ENCODE measurements at regions not wholly inside any gene's neighbourhood (a gene's known extent, or its start where the extent isn't known, plus 50 kb on each side); places are given as distances from the start of the nearest gene placed in this dataset.

DNA sequence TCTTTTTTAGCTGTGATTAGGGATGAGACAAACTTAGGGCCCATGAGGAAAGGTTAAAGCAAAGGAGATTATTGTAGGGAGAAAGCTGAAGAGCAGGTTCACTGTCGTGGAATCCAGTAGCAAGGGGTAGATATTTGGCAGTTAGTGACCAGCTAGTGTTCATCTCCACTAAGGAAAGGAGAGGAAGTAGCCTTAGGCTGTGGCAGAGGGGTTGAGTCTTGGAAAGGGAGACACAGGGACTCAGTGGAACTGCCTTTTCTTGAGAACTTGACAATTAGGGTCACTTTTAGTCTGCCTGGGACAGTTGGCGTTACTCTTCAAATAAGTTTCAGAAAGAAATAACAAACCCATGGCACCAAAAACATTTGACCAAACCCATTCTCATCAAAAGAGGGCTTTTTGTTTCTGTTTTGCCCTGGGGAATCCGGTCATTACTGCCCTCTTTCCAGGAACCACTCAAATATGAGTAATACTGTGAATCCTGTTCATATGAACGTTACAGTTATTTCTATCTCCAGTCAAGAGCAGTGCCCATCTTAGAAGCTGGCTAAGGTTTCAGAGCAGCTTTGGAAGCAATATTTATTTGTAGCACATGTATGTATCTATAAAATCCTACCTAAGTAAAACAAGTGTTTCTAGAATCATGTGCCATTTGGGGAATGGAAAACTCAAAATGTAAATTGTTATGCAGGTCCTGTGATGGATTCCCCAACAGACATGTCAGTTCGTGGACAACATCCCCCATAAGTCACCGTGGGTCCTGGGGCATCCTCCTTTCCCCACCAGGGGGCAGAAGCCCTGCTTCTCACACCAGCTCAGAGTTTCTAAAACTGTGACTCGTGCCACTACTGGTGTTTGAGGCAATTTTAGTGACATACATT is 77.3 kb upstream of the PHLPP1 start:
- no TSS peak for BruUV-seq (replicated peaks)
- peaks cover 14% of the 10 kb centered on the region for H3K4me1 Mint-ChIP-seq (ENCODE audit: low read depth, unreplicated experiment)
- TF ChIP-seq CTCF (IDR thresholded peaks at IDR 0.05; ENCODE audit: insufficient read depth in 1 of 2, low read depth in 1 of 2, low read length in 1 of 2, severe bottlenecking in 1 of 2, unreplicated experiment in 1 of 2) = peak in 1 of 2 experiments; percentile 19
- ChIA-PET CTCF (no interaction called here), POLR2A (no interaction called here)
- Histone ChIP-seq H3K4me1 (peaks cover 26% of the 10 kb centered on the region), H3K9me3 (no peaks in the 10 kb centered on the region), H3K27me3 (replicated peaks; ENCODE audit: control insufficient read depth, insufficient read depth, low read length) (no peaks in the 10 kb centered on the region), H3K4me3 (ENCODE audit: low read depth, low read length) (no peak overlapping the region), H3K36me3 (ENCODE audit: control insufficient read depth, insufficient read depth, low read length) (no peaks in the 10 kb centered on the region)
- H3K36me3 Mint-ChIP-seq (ENCODE audit: insufficient read depth, unreplicated experiment) = no peaks in the 10 kb centered on the region
- intact Hi-C loops (cut with micrococcal nuclease; ENCODE audit: unreplicated experiment) = no loop called here
- peak in 1 of 2 experiments; percentile 14 for DNase-seq
- H3K4me3 Mint-ChIP-seq (ENCODE audit: unreplicated experiment) = no peak overlapping the region
- H3K27ac Mint-ChIP-seq (ENCODE audit: unreplicated experiment) = no peak overlapping the region
- no peaks in the 10 kb centered on the region for H3K9me3 Mint-ChIP-seq (ENCODE audit: unreplicated experiment)
- no peaks in the 10 kb centered on the region for H3K27me3 Mint-ChIP-seq (ENCODE audit: insufficient read depth, unreplicated experiment)

DNA sequence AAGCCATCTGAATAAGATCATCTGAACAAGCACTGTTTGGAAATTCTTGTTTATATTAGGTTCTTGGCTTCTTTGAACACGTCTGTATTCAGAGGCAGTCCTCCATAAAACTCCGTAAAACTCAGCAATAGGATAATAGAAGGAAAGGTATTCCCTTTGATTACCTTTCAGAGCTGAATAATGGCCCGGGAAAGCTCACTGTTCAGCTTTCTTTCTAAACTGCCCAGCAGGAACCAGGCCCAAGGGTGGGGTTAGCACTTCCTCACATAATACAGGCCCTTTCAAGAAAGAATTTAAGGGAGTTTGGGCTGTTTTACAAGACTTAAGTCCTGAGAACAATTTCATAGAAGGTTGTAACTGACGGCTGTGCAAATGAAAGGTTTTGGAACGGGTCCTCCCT is 72.2 kb upstream of the PHLPP1 start:
- no peak overlapping the region for H3K27ac Mint-ChIP-seq (ENCODE audit: unreplicated experiment)
- no peaks in the 10 kb centered on the region for H3K9me3 Mint-ChIP-seq (ENCODE audit: unreplicated experiment)
- no peaks in the 10 kb centered on the region for H3K27me3 Mint-ChIP-seq (ENCODE audit: insufficient read depth, unreplicated experiment)

GRCh38 chr18:62644773-62645172 is 70.6 kb upstream of the PHLPP1 start:
- H3K27me3 Mint-ChIP-seq (ENCODE audit: insufficient read depth, unreplicated experiment) = no peaks in the 10 kb centered on the region
- ChIA-PET CTCF (no interaction called here), POLR2A (no interaction called here)
- no peak for TF ChIP-seq CTCF (IDR thresholded peaks at IDR 0.05; ENCODE audit: insufficient read depth in 1 of 2, low read depth in 1 of 2, low read length in 1 of 2, severe bottlenecking in 1 of 2, unreplicated experiment in 1 of 2)
- no TSS peak for BruUV-seq (replicated peaks)
- no peak for DNase-seq
- Histone ChIP-seq H3K36me3 (ENCODE audit: control insufficient read depth, insufficient read depth, low read length) (no peaks in the 10 kb centered on the region), H3K9me3 (no peaks in the 10 kb centered on the region), H3K4me1 (no peaks in the 10 kb centered on the region), H3K4me3 (ENCODE audit: low read depth, low read length) (no peak overlapping the region), H3K27me3 (replicated peaks; ENCODE audit: control insufficient read depth, insufficient read depth, low read length) (no peaks in the 10 kb centered on the region)
- no peaks in the 10 kb centered on the region for H3K4me1 Mint-ChIP-seq (ENCODE audit: low read depth, unreplicated experiment)
- H3K4me3 Mint-ChIP-seq (ENCODE audit: unreplicated experiment) = no peak overlapping the region
- no peak overlapping the region for H3K27ac Mint-ChIP-seq (ENCODE audit: unreplicated experiment)
- H3K9me3 Mint-ChIP-seq (ENCODE audit: unreplicated experiment) = no peaks in the 10 kb centered on the region
- intact Hi-C loops (cut with micrococcal nuclease; ENCODE audit: unreplicated experiment) = no loop called here
- H3K36me3 Mint-ChIP-seq (ENCODE audit: insufficient read depth, unreplicated experiment) = no peaks in the 10 kb centered on the region

More for the DNA sequence above, 72.2 kb upstream of the PHLPP1 start:
- Mint-ChIP-seq H3K4me3 (ENCODE audit: unreplicated experiment) (no peak overlapping the region), H3K4me1 (ENCODE audit: low read depth, unreplicated experiment) (no peaks in the 10 kb centered on the region), H3K36me3 (ENCODE audit: insufficient read depth, unreplicated experiment) (no peaks in the 10 kb centered on the region)
- no TSS peak for BruUV-seq (replicated peaks)
- no peaks in the 10 kb centered on the region for H3K4me1 ChIP-seq
- no peaks in the 10 kb centered on the region for H3K27me3 ChIP-seq (replicated peaks; ENCODE audit: control insufficient read depth, insufficient read depth, low read length)
- no peak overlapping the region for H3K4me3 ChIP-seq (ENCODE audit: low read depth, low read length)
- no peaks in the 10 kb centered on the region for H3K36me3 ChIP-seq (ENCODE audit: control insufficient read depth, insufficient read depth, low read length)
- DNase-seq = no peak
- TF ChIP-seq CTCF (IDR thresholded peaks at IDR 0.05; ENCODE audit: insufficient read depth in 1 of 2, low read depth in 1 of 2, low read length in 1 of 2, severe bottlenecking in 1 of 2, unreplicated experiment in 1 of 2) = no peak
- H3K9me3 ChIP-seq = no peaks in the 10 kb centered on the region
- CTCF ChIA-PET = no interaction called here
- POLR2A ChIA-PET = no interaction called here
- intact Hi-C loops (cut with micrococcal nuclease; ENCODE audit: unreplicated experiment) = no loop called here

Measured in Caco-2 (cell line).